ENCODE measurements at regions not wholly inside any gene's neighbourhood (a gene's known extent, or its start where the extent isn't known, plus 50 kb on each side); places are given as distances from the start of the nearest gene placed in this dataset.

GRCh38 chrX:30955687-30956086 is 66.6 kb upstream of the TAB3 start:
- H3K36me3 Mint-ChIP-seq (ENCODE audit: low read depth), result no peaks in the 10 kb centered on the region
- H3K27ac Mint-ChIP-seq, result no peak overlapping the region
- Histone ChIP-seq H3K4me3 (ENCODE audit: low read length) (no peak overlapping the region), H3K9me3 (ENCODE audit: control insufficient read depth, low read length) (peaks cover 9% of the 10 kb centered on the region), H3K9ac (ENCODE audit: extremely low read depth, low read length, poor library complexity, severe bottlenecking) (no peak overlapping the region), H3K36me3 (ENCODE audit: control insufficient read depth, insufficient read depth, low read length) (no peaks in the 10 kb centered on the region), H3K4me1 (ENCODE audit: control insufficient read depth, insufficient read depth, low read length) (no peaks in the 10 kb centered on the region), H3K27ac (ENCODE audit: low read depth, low read length) (no peak overlapping the region), H3K27me3 (ENCODE audit: control insufficient read depth, insufficient read depth, low read length, poor library complexity, severe bottlenecking) (no peaks in the 10 kb centered on the region)
- TF ChIP-seq CTCF (conservative IDR thresholded peaks at IDR 0.05), result no peak
- H3K9me3 Mint-ChIP-seq, result peaks cover 54% of the 10 kb centered on the region
- WGBS, 2 experiments (ENCODE audit: insufficient coverage in 1 of 2, insufficient read length in 1 of 2), result 93 to 100% methylated on average over 3 of the region's 3 CpGs
- H3K27me3 Mint-ChIP-seq (ENCODE audit: insufficient read depth), result no peaks in the 10 kb centered on the region
- DNase-seq, result no peak
- peaks cover 4% of the 10 kb centered on the region for H3K4me1 Mint-ChIP-seq
- H3K4me3 Mint-ChIP-seq, result no peak overlapping the region

GRCh38 chrX:30951003-30951402 is 61.9 kb upstream of the TAB3 start:
- no peaks in the 10 kb centered on the region for H3K27me3 ChIP-seq (ENCODE audit: control insufficient read depth, insufficient read depth, low read length, poor library complexity, severe bottlenecking)
- no peak overlapping the region for H3K4me3 Mint-ChIP-seq
- H3K9me3 ChIP-seq (ENCODE audit: control insufficient read depth, low read length), result peaks cover 9% of the 10 kb centered on the region
- no peak overlapping the region for H3K27ac Mint-ChIP-seq
- no peaks in the 10 kb centered on the region for H3K4me1 ChIP-seq (ENCODE audit: control insufficient read depth, insufficient read depth, low read length)
- no peaks in the 10 kb centered on the region for H3K4me1 Mint-ChIP-seq
- no peaks in the 10 kb centered on the region for H3K36me3 ChIP-seq (ENCODE audit: control insufficient read depth, insufficient read depth, low read length)
- no peak for DNase-seq
- no peak for TF ChIP-seq CTCF (conservative IDR thresholded peaks at IDR 0.05)
- H3K4me3 ChIP-seq (ENCODE audit: low read length), result no peak overlapping the region
- H3K9ac ChIP-seq (ENCODE audit: extremely low read depth, low read length, poor library complexity, severe bottlenecking), result no peak overlapping the region
- H3K27ac ChIP-seq (ENCODE audit: low read depth, low read length), result no peak overlapping the region
- H3K27me3 Mint-ChIP-seq (ENCODE audit: insufficient read depth), result no peaks in the 10 kb centered on the region
- H3K9me3 Mint-ChIP-seq, result peaks cover 42% of the 10 kb centered on the region
- no peaks in the 10 kb centered on the region for H3K36me3 Mint-ChIP-seq (ENCODE audit: low read depth)

- WGBS, 2 experiments (ENCODE audit: insufficient coverage in 1 of 2, insufficient read length in 1 of 2), result 90% methylated on average over 1 of the region's 2 CpGs; no CpG with 5 or more reads in 1 of the 2 experiments
These were observed 61.3 kb upstream of the TAB3 start for GRCh38 chrX:30950391-30950790.

More at GRCh38 chrX:30950391-30950790, 61.3 kb upstream of the TAB3 start:
- H3K27ac ChIP-seq (ENCODE audit: low read depth, low read length), result no peak overlapping the region
- H3K27me3 ChIP-seq (ENCODE audit: control insufficient read depth, insufficient read depth, low read length, poor library complexity, severe bottlenecking), result no peaks in the 10 kb centered on the region
- DNase-seq, result no peak
- H3K4me1 ChIP-seq (ENCODE audit: control insufficient read depth, insufficient read depth, low read length), result no peaks in the 10 kb centered on the region
- H3K36me3 ChIP-seq (ENCODE audit: control insufficient read depth, insufficient read depth, low read length), result no peaks in the 10 kb centered on the region
- H3K9ac ChIP-seq (ENCODE audit: extremely low read depth, low read length, poor library complexity, severe bottlenecking), result no peak overlapping the region
- Mint-ChIP-seq H3K9me3 (peaks cover 38% of the 10 kb centered on the region), H3K36me3 (ENCODE audit: low read depth) (no peaks in the 10 kb centered on the region), H3K4me3 (no peak overlapping the region), H3K27me3 (ENCODE audit: insufficient read depth) (no peaks in the 10 kb centered on the region), H3K4me1 (no peaks in the 10 kb centered on the region), H3K27ac (no peak overlapping the region)
- H3K4me3 ChIP-seq (ENCODE audit: low read length), result no peak overlapping the region
- TF ChIP-seq CTCF (conservative IDR thresholded peaks at IDR 0.05), result no peak
- H3K9me3 ChIP-seq (ENCODE audit: control insufficient read depth, low read length), result peaks cover 9% of the 10 kb centered on the region

Measured in endodermal cell (in vitro differentiated cells).